PC-3 (cell line): ENCODE measurements at regions not wholly inside any gene's neighbourhood (a gene's known extent, or its start where the extent isn't known, plus 50 kb on each side); places are given as distances from the start of the nearest gene placed in this dataset.

ENCODE experiments used
- CTCF ChIP-seq: fragments of 300-600 bp; sonication (generic); conservative IDR thresholded peaks from 2 replicates; pipeline ENCODE4 v1.5.1; 2017; ENCODE audit warnings: antibody characterized with exemption, low read depth, mild to moderate bottlenecking, low read length
- EZH2 ChIP-seq: fragments of 300-600 bp; sonication (generic); IDR thresholded peaks from one replicate; pipeline ENCODE4 v1.6.1; 2017; ENCODE audit warnings: antibody characterized with exemption, mild to moderate bottlenecking, low read length; ENCODE audit not compliant: unreplicated experiment
- EZH2phosphoT487 ChIP-seq: fragments of 300-600 bp; sonication (generic); IDR thresholded peaks from 2 replicates; pipeline ENCODE4 v1.6.1; 2018; ENCODE audit warnings: mild to moderate bottlenecking, antibody characterized with exemption, low read length, borderline replicate concordance

- TF ChIP-seq CTCF (no peak), EZH2 (no peak), EZH2phosphoT487 (no peak)
These were observed 131.2 kb upstream of the RPS6KA2 start for GRCh38 chr6:166758136-166758704.
